Fibroblast of lung (primary cell): ENCODE measurements at regions not wholly inside any gene's neighbourhood (a gene's known extent, or its start where the extent isn't known, plus 50 kb on each side); places are given as distances from the start of the nearest gene placed in this dataset.

Experiments used
- DNase-seq, 2 donors: peaks; one replicate each; pipeline versions ENCODE4 v3.0.0 to v3.0.0-alpha.2; 2010; ENCODE audit warnings: low read depth in 2 of 2
- H2AFZ ChIP-seq: 2 replicates; pipeline ENCODE4 v1.5.1; 2012; ENCODE audit warnings: low read length, control low read depth, inconsistent platforms
- H3K27ac ChIP-seq: 2 replicates; pipeline ENCODE4 v1.5.1; 2011; ENCODE audit warnings: low read length, control low read depth; ENCODE audit not compliant: insufficient read depth
- H3K27me3 ChIP-seq: 2 replicates; pipeline ENCODE4 v1.5.1; 2011; ENCODE audit warnings: mild to moderate bottlenecking, low read length; ENCODE audit not compliant: control insufficient read depth, insufficient read depth
- H3K36me3 ChIP-seq: 2 replicates; pipeline ENCODE4 v1.5.1; 2011; ENCODE audit warnings: low read length; ENCODE audit not compliant: control insufficient read depth, insufficient read depth
- H3K4me1 ChIP-seq: 2 replicates; pipeline ENCODE4 v1.5.1; 2011; ENCODE audit warnings: low read length; ENCODE audit not compliant: control insufficient read depth, insufficient read depth; ENCODE audit errors: extremely low read depth
- H3K4me2 ChIP-seq: 2 replicates; pipeline ENCODE4 v1.5.1; 2011; ENCODE audit warnings: low read length, control low read depth; ENCODE audit not compliant: insufficient read depth; ENCODE audit errors: extremely low read depth
- H3K4me3 ChIP-seq, 4 experiments: fragments of 200-600 bp in 1 of 4; sonication (generic) in 1 of 4; replicated peaks in 1 of 4; 2 replicates each; pipeline ENCODE4 v1.5.1; 2011 to 2016; ENCODE audit warnings: low read length in 4 of 4, low read depth in 3 of 4, mild to moderate bottlenecking in 3 of 4, control low read depth in 2 of 4, inconsistent platforms in 1 of 4, mixed read lengths in 1 of 4; ENCODE audit not compliant: insufficient read depth in 1 of 4; ENCODE audit errors: control extremely low read depth in 1 of 4
- H3K79me2 ChIP-seq: 2 replicates; pipeline ENCODE4 v1.5.1; 2012; ENCODE audit warnings: mild to moderate bottlenecking, low read length, inconsistent platforms; ENCODE audit not compliant: control insufficient read depth, insufficient read depth
- H3K9ac ChIP-seq: 2 replicates; pipeline ENCODE4 v1.5.1; 2011; ENCODE audit warnings: mild to moderate bottlenecking, low read length, control low read depth; ENCODE audit not compliant: insufficient read depth
- H3K9me3 ChIP-seq: 2 replicates; pipeline ENCODE4 v1.5.1; 2012; ENCODE audit warnings: low read depth, low read length; ENCODE audit not compliant: control insufficient read depth, insufficient read depth
- H4K20me1 ChIP-seq: 2 replicates; pipeline ENCODE4 v1.5.1; 2011; ENCODE audit warnings: low read length; ENCODE audit not compliant: control insufficient read depth, insufficient read depth; ENCODE audit errors: extremely low read depth
- CTCF ChIP-seq, 2 donors: IDR thresholded peaks in 1 of 2; conservative IDR thresholded peaks in 1 of 2; 1 replicate in 1 of 2; 2 replicates in 1 of 2; pipeline ENCODE4 v1.5.1; 2011 to 2012; ENCODE audit warnings: low read length in 2 of 2, control low read depth in 1 of 2, inconsistent platforms in 1 of 2, low read depth in 1 of 2, mild to moderate bottlenecking in 1 of 2
- EZH2 ChIP-seq: IDR thresholded peaks from 2 replicates; pipeline ENCODE4 v1.5.1; 2012; ENCODE audit warnings: low read length, control low read depth, mild to moderate bottlenecking; ENCODE audit errors: missing control alignments

- H2AFZ ChIP-seq, result no peak overlapping the region
- H3K36me3 ChIP-seq, result no peaks in the 10 kb centered on the region
- no peak overlapping the region for H3K9ac ChIP-seq
- H3K4me3 ChIP-seq, result no peak overlapping the region
- H3K27me3 ChIP-seq, result no peaks in the 10 kb centered on the region
- no peaks in the 10 kb centered on the region for H3K4me1 ChIP-seq
- no peak for DNase-seq
- TF ChIP-seq EZH2 (no peak), CTCF (conservative IDR thresholded peaks at IDR 0.05 in 1 of 2, IDR thresholded peaks at IDR 0.05 in 1 of 2; ENCODE audit: low read depth in 1 of 2, low read length in 2 of 2) (no peak)
- no peak overlapping the region for H3K4me2 ChIP-seq
- H3K79me2 ChIP-seq, result no peaks in the 10 kb centered on the region
- H3K9me3 ChIP-seq, result no peaks in the 10 kb centered on the region
- H4K20me1 ChIP-seq, result no peaks in the 10 kb centered on the region
- no peak overlapping the region for H3K27ac ChIP-seq
Observed at GRCh38 chr1:212214325-212214724, 70.9 kb upstream of the PPP2R5A start.

- Histone ChIP-seq H3K4me2 (no peak overlapping the region), H3K36me3 (no peaks in the 10 kb centered on the region), H3K27me3 (no peaks in the 10 kb centered on the region), H2AFZ (no peak overlapping the region), H3K79me2 (no peaks in the 10 kb centered on the region), H3K9ac (no peak overlapping the region), H4K20me1 (no peaks in the 10 kb centered on the region), H3K9me3 (no peaks in the 10 kb centered on the region), H3K4me1 (no peaks in the 10 kb centered on the region), H3K4me3 (no peak overlapping the region), H3K27ac (no peak overlapping the region)
- TF ChIP-seq CTCF (conservative IDR thresholded peaks at IDR 0.05 in 1 of 2, IDR thresholded peaks at IDR 0.05 in 1 of 2; ENCODE audit: low read depth in 1 of 2, low read length in 2 of 2) (no peak), EZH2 (no peak)
- no peak for DNase-seq
Observed at GRCh38 chr1:212215910-212216309, 69.3 kb upstream of the PPP2R5A start.

GRCh38 chr1:212217633-212218032 is 67.6 kb upstream of the PPP2R5A start:
- H3K4me1 ChIP-seq, result no peaks in the 10 kb centered on the region
- H3K27ac ChIP-seq, result no peak overlapping the region
- H3K4me2 ChIP-seq, result no peak overlapping the region
- H3K27me3 ChIP-seq, result no peaks in the 10 kb centered on the region
- no peaks in the 10 kb centered on the region for H3K9me3 ChIP-seq
- H3K9ac ChIP-seq, result no peak overlapping the region
- H3K4me3 ChIP-seq, result no peak overlapping the region
- no peak overlapping the region for H2AFZ ChIP-seq
- no peaks in the 10 kb centered on the region for H4K20me1 ChIP-seq
- TF ChIP-seq EZH2, result no peak
- no peak for TF ChIP-seq CTCF (conservative IDR thresholded peaks at IDR 0.05 in 1 of 2, IDR thresholded peaks at IDR 0.05 in 1 of 2; ENCODE audit: low read depth in 1 of 2, low read length in 2 of 2)
- H3K79me2 ChIP-seq, result no peaks in the 10 kb centered on the region
- H3K36me3 ChIP-seq, result no peaks in the 10 kb centered on the region
- DNase-seq, result no peak
